CD14-positive monocyte (primary cell): ENCODE measurements at regions not wholly inside any gene's neighbourhood (a gene's known extent, or its start where the extent isn't known, plus 50 kb on each side); places are given as distances from the start of the nearest gene placed in this dataset.

Experiments
- DNase-seq, 3 donors: peaks; one replicate each; pipeline ENCODE4 v3.0.0-alpha.2; 2011 to 2022
- H2AFZ ChIP-seq: 2 replicates; pipeline ENCODE4 v1.6.0; 2012; ENCODE audit warnings: mild to moderate bottlenecking, low read depth, low read length, inconsistent platforms; ENCODE audit not compliant: insufficient read depth, poor library complexity, severe bottlenecking
- H3K27ac ChIP-seq, 2 donors: 1 replicate in 1 of 2; 2 replicates in 1 of 2; pipeline ENCODE4 v1.5.1; 2012 to 2013; ENCODE audit warnings: low read length in 2 of 2, control low read depth in 1 of 2, inconsistent platforms in 1 of 2, low read depth in 1 of 2, mild to moderate bottlenecking in 1 of 2
- H3K27me3 ChIP-seq, 2 donors: one replicate each; pipeline versions ENCODE4 v1.6.0 to v1.6.1; 2011 to 2013; ENCODE audit warnings: low read length in 2 of 2; ENCODE audit not compliant: control insufficient read depth in 2 of 2, insufficient read depth in 2 of 2
- H3K36me3 ChIP-seq, 2 donors: replicated peaks in 1 of 2; 1 replicate in 1 of 2; 2 replicates in 1 of 2; pipeline versions ENCODE4 v1.5.1 to v1.6.1; 2012 to 2013; ENCODE audit warnings: low read length in 2 of 2, control low read depth in 1 of 2, inconsistent platforms in 1 of 2, mild to moderate bottlenecking in 1 of 2; ENCODE audit not compliant: insufficient read depth in 2 of 2, control insufficient read depth in 1 of 2
- H3K4me1 ChIP-seq, 2 donors: 1 replicate in 1 of 2; 2 replicates in 1 of 2; pipeline versions ENCODE4 v1.5.1 to v1.6.1; 2012 to 2013; ENCODE audit warnings: low read length in 2 of 2, control low read depth in 1 of 2, inconsistent platforms in 1 of 2, mild to moderate bottlenecking in 1 of 2, moderate library complexity in 1 of 2; ENCODE audit not compliant: insufficient read depth in 2 of 2, control insufficient read depth in 1 of 2
- H3K4me2 ChIP-seq: replicated peaks from 2 replicates; pipeline ENCODE3; 2012; ENCODE audit warnings: low read length, moderate library complexity, mild to moderate bottlenecking; ENCODE audit not compliant: poor library complexity, severe bottlenecking; ENCODE audit errors: extremely low read depth
- H3K4me3 ChIP-seq, 3 experiments: fragments of 200-600 bp in 1 of 3; sonication (generic) in 1 of 3; replicated peaks in 1 of 3; 1 replicate in 2 of 3; 2 replicates in 1 of 3; pipeline ENCODE4 v1.5.1; 2011 to 2013; ENCODE audit warnings: low read length in 3 of 3, mild to moderate bottlenecking in 3 of 3, control low read depth in 2 of 3, low read depth in 2 of 3, inconsistent platforms in 1 of 3, moderate library complexity in 1 of 3
- H3K79me2 ChIP-seq: 2 replicates; pipeline ENCODE4 v1.6.0; 2012; ENCODE audit warnings: mild to moderate bottlenecking, control low read depth, inconsistent platforms, low read length, moderate library complexity; ENCODE audit not compliant: insufficient read depth
- H3K9ac ChIP-seq: 2 replicates; pipeline ENCODE4 v1.6.0; 2017; ENCODE audit warnings: low read length, mild to moderate bottlenecking; ENCODE audit not compliant: insufficient read depth, poor library complexity, severe bottlenecking
- H3K9me3 ChIP-seq, 2 donors: replicated peaks in 1 of 2; 1 replicate in 1 of 2; 2 replicates in 1 of 2; pipeline versions ENCODE4 v1.5.1 to v1.6.1; 2012 to 2013; ENCODE audit warnings: low read length in 2 of 2, control low read depth in 1 of 2; ENCODE audit not compliant: control insufficient read depth in 1 of 2, insufficient read depth in 1 of 2
- H4K20me1 ChIP-seq: 2 replicates; pipeline ENCODE4 v1.6.0; 2012; ENCODE audit warnings: mild to moderate bottlenecking, low read length, control low read depth, moderate library complexity; ENCODE audit not compliant: insufficient read depth
- H3K27ac Mint-ChIP-seq, 7 donors: one replicate each; pipeline ENCODE4 v1.8.0; 2020; ENCODE audit warnings: mild to moderate bottlenecking in 7 of 7, mixed read lengths in 7 of 7, moderate library complexity in 6 of 7, inconsistent platforms in 2 of 7
- H3K27me3 Mint-ChIP-seq, 3 donors: one replicate each; pipeline ENCODE4 v1.8.0; 2021 to 2022; ENCODE audit warnings: low read depth in 3 of 3, mild to moderate bottlenecking in 3 of 3, mixed read lengths in 3 of 3, moderate library complexity in 3 of 3, inconsistent platforms in 1 of 3
- H3K36me3 Mint-ChIP-seq, 2 donors: one replicate each; pipeline ENCODE4 v1.8.0; 2020; ENCODE audit warnings: mixed read lengths in 2 of 2, inconsistent platforms in 1 of 2, mild to moderate bottlenecking in 1 of 2
- H3K4me1 Mint-ChIP-seq: one replicate; pipeline ENCODE4 v1.8.0; 2020; ENCODE audit warnings: mild to moderate bottlenecking, mixed read lengths
- H3K4me3 Mint-ChIP-seq, 2 donors: one replicate each; pipeline ENCODE4 v1.8.0; 2020; ENCODE audit warnings: mild to moderate bottlenecking in 2 of 2, mixed read lengths in 2 of 2, moderate library complexity in 1 of 2
- H3K9me3 Mint-ChIP-seq, 7 donors: one replicate each; pipeline ENCODE4 v1.8.0; 2020 to 2022; ENCODE audit warnings: mixed read lengths in 7 of 7, mild to moderate bottlenecking in 6 of 7, moderate library complexity in 6 of 7, inconsistent platforms in 2 of 7
- WGBS: methylation state at CpG from one replicate; pipeline ENCODE4 v1.1.5; 2013; ENCODE audit warnings: missing lambda C conversion rate; ENCODE audit not compliant: insufficient coverage; 5-methylcytosine and 5-hydroxymethylcytosine counted together
- intact Hi-C, 2 donors: fragments of 100-400 bp; cut with micrococcal nuclease; formaldehyde crosslinking; loops; one replicate each; pipeline versions ENCODE4 v1.15.0 to v1.15.1; 2023
- TF ChIP-seq, protein P1 (sequence below): fragments of 200-600 bp; IDR thresholded peaks from one replicate; pipeline ENCODE4 v1.8.0; 2022; ENCODE audit warnings: antibody characterized with exemption, mild to moderate bottlenecking

GRCh38 chr1:29878501-29878900 lies 642.2 kb downstream of the PTPRU start:
- WGBS = 100% methylated on average over 7 of the region's 9 CpGs
- Histone ChIP-seq H3K9ac (no peak overlapping the region), H3K4me1 (no peaks in the 10 kb centered on the region), H2AFZ (no peak overlapping the region), H3K4me3 (no peak overlapping the region), H4K20me1 (no peaks in the 10 kb centered on the region), H3K27ac (no peak overlapping the region), H3K36me3 (no peaks in the 10 kb centered on the region), H3K9me3 (no peaks in the 10 kb centered on the region), H3K27me3 (no peaks in the 10 kb centered on the region), H3K79me2 (no peaks in the 10 kb centered on the region), H3K4me2 (no peak overlapping the region)
- Mint-ChIP-seq H3K9me3 (peaks cover 0 to 6% (median 0%) of the 10 kb centered on the region in 7 donors), H3K4me1 (peaks cover 2% of the 10 kb centered on the region), H3K36me3 (no peaks in the 10 kb centered on the region), H3K27me3 (peaks cover 2 to 4% (median 3%) of the 10 kb centered on the region in 3 donors), H3K4me3 (no peak overlapping the region), H3K27ac (no peak overlapping the region)
- intact Hi-C loops = no loop called here
- TF ChIP-seq, protein P1, sequence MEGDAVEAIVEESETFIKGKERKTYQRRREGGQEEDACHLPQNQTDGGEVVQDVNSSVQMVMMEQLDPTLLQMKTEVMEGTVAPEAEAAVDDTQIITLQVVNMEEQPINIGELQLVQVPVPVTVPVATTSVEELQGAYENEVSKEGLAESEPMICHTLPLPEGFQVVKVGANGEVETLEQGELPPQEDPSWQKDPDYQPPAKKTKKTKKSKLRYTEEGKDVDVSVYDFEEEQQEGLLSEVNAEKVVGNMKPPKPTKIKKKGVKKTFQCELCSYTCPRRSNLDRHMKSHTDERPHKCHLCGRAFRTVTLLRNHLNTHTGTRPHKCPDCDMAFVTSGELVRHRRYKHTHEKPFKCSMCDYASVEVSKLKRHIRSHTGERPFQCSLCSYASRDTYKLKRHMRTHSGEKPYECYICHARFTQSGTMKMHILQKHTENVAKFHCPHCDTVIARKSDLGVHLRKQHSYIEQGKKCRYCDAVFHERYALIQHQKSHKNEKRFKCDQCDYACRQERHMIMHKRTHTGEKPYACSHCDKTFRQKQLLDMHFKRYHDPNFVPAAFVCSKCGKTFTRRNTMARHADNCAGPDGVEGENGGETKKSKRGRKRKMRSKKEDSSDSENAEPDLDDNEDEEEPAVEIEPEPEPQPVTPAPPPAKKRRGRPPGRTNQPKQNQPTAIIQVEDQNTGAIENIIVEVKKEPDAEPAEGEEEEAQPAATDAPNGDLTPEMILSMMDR = no peak
- no peak for DNase-seq

DNA sequence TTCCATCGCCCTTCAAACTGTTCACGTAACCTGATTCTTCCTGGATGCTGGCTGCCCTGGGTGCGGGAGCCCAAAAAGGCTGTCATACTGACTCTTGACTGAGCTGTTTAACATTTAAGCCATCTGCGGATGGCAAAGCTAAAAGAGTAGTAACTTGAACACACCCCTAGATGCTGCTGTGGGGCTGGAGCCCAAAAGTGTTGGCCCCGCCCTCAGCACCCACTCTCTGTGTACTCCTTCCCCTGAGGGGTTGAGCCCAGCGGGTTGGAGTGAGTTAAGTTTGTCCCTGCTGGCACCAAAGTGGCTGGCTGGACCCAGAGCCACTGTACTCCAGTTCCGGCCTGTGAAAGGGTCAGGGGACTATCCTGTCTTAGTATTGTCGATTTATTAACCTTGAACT lies 640.6 kb downstream of the PTPRU start:
- Histone ChIP-seq H2AFZ (no peak overlapping the region), H3K4me3 (no peak overlapping the region), H3K27ac (no peak overlapping the region), H3K9me3 (no peaks in the 10 kb centered on the region), H3K79me2 (no peaks in the 10 kb centered on the region), H4K20me1 (no peaks in the 10 kb centered on the region), H3K27me3 (no peaks in the 10 kb centered on the region), H3K4me2 (no peak overlapping the region), H3K36me3 (no peaks in the 10 kb centered on the region), H3K4me1 (no peaks in the 10 kb centered on the region), H3K9ac (no peak overlapping the region)
- no peak overlapping the region for H3K4me3 Mint-ChIP-seq
- intact Hi-C loops = no loop called here
- 96% methylated on average over 8 of the region's 8 CpGs for WGBS
- DNase-seq = no peak
- no peaks in the 10 kb centered on the region for H3K36me3 Mint-ChIP-seq
- H3K9me3 Mint-ChIP-seq = peaks cover 0 to 6% (median 3%) of the 10 kb centered on the region in 7 donors
- H3K27ac Mint-ChIP-seq = peak overlapping the region in 1 of 7 donors; percentile 34
- H3K4me1 Mint-ChIP-seq = peaks cover 2% of the 10 kb centered on the region
- H3K27me3 Mint-ChIP-seq = peaks cover 3 to 6% (median 3%) of the 10 kb centered on the region in 3 donors
- TF ChIP-seq, protein P1 = no peak
